Nephron progenitor cell (in vitro differentiated cells): ENCODE measurements at regions not wholly inside any gene's neighbourhood (a gene's known extent, or its start where the extent isn't known, plus 50 kb on each side); places are given as distances from the start of the nearest gene placed in this dataset.

Experiments
- DNase-seq: peaks from one replicate; pipeline ENCODE4 v3.0.0; 2021
- H3K27ac Mint-ChIP-seq: 2 replicates; pipeline ENCODE4 v1.8.0; 2021; ENCODE audit warnings: mild to moderate bottlenecking, moderate library complexity, mixed read lengths
- H3K27me3 Mint-ChIP-seq: 2 replicates; pipeline ENCODE4 v1.8.0; 2021; ENCODE audit warnings: mild to moderate bottlenecking, low read depth, mixed read lengths; ENCODE audit not compliant: poor library complexity
- H3K36me3 Mint-ChIP-seq: 2 replicates; pipeline ENCODE4 v1.8.0; 2021; ENCODE audit warnings: low read depth, mixed read lengths
- H3K4me1 Mint-ChIP-seq: 2 replicates; pipeline ENCODE4 v1.8.0; 2021; ENCODE audit warnings: mixed read lengths
- H3K4me3 Mint-ChIP-seq: 2 replicates; pipeline ENCODE4 v1.8.0; 2021; ENCODE audit warnings: mild to moderate bottlenecking, moderate library complexity, mixed read lengths
- H3K9me3 Mint-ChIP-seq: 2 replicates; pipeline ENCODE4 v1.8.0; 2021; ENCODE audit warnings: mild to moderate bottlenecking, moderate library complexity, mixed read lengths
- CTCF ChIP-seq: fragments of 200-600 bp; sonication (generic); IDR thresholded peaks from 2 replicates; pipeline ENCODE4 v1.5.0; 2021; ENCODE audit warnings: antibody characterized with exemption

GRCh38 chr1:216815260-216816131, 92.3 kb upstream of the ESRRG start:
- Mint-ChIP-seq H3K4me1 (peaks cover 12% of the 10 kb centered on the region), H3K27me3 (no peaks in the 10 kb centered on the region), H3K4me3 (no peak overlapping the region), H3K36me3 (no peaks in the 10 kb centered on the region), H3K27ac (no peak overlapping the region), H3K9me3 (no peaks in the 10 kb centered on the region)
- TF ChIP-seq CTCF, result no peak
- DNase-seq, result peak; percentile 40

- peaks cover 12% of the 10 kb centered on the region for H3K4me1 Mint-ChIP-seq
- H3K36me3 Mint-ChIP-seq, result no peaks in the 10 kb centered on the region
- peaks cover 2% of the 10 kb centered on the region for H3K27me3 Mint-ChIP-seq
- H3K27ac Mint-ChIP-seq, result no peak overlapping the region
- H3K9me3 Mint-ChIP-seq, result no peaks in the 10 kb centered on the region
- TF ChIP-seq CTCF, result no peak
- DNase-seq, result no peak
- H3K4me3 Mint-ChIP-seq, result no peak overlapping the region
Observed at GRCh38 chr1:216814576-216815259, 91.5 kb upstream of the ESRRG start.

- H3K4me3 Mint-ChIP-seq, result no peak overlapping the region
- H3K4me1 Mint-ChIP-seq, result peaks cover 12% of the 10 kb centered on the region
- no peak for DNase-seq
- no peak overlapping the region for H3K27ac Mint-ChIP-seq
- no peaks in the 10 kb centered on the region for H3K36me3 Mint-ChIP-seq
- TF ChIP-seq CTCF, result no peak
- no peaks in the 10 kb centered on the region for H3K9me3 Mint-ChIP-seq
- peaks cover 5% of the 10 kb centered on the region for H3K27me3 Mint-ChIP-seq
Observed at GRCh38 chr1:216812966-216813365, 89.7 kb upstream of the ESRRG start.

GRCh38 chr1:216809649-216810048, 86.4 kb upstream of the ESRRG start:
- H3K4me1 Mint-ChIP-seq, result peaks cover 10% of the 10 kb centered on the region
- DNase-seq, result no peak
- no peak overlapping the region for H3K4me3 Mint-ChIP-seq
- no peak for TF ChIP-seq CTCF
- H3K27me3 Mint-ChIP-seq, result peaks cover 5% of the 10 kb centered on the region
- H3K27ac Mint-ChIP-seq, result no peak overlapping the region
- no peaks in the 10 kb centered on the region for H3K9me3 Mint-ChIP-seq
- H3K36me3 Mint-ChIP-seq, result no peaks in the 10 kb centered on the region

GRCh38 chr1:216807696-216808095, 84.5 kb upstream of the ESRRG start:
- Mint-ChIP-seq H3K27ac (no peak overlapping the region), H3K27me3 (peaks cover 5% of the 10 kb centered on the region), H3K4me1 (peaks cover 26% of the 10 kb centered on the region), H3K4me3 (no peak overlapping the region), H3K9me3 (no peaks in the 10 kb centered on the region), H3K36me3 (no peaks in the 10 kb centered on the region)
- no peak for DNase-seq
- TF ChIP-seq CTCF, result no peak
